H1 (cell line): ENCODE measurements at regions not wholly inside any gene's neighbourhood (a gene's known extent, or its start where the extent isn't known, plus 50 kb on each side); places are given as distances from the start of the nearest gene placed in this dataset.

Source experiments
- CTCF ChIA-PET: fragments of 300-600 bp; sonication (Branson Sonifier 250); formaldehyde crosslinking; loops from one replicate; lab custom pipeline; 2021; ENCODE audit not compliant: partially characterized antibody; lab: Charles Lee
- POLR2A ChIA-PET: fragments of 300-600 bp; sonication (Branson Sonifier 250); formaldehyde crosslinking; loops from one replicate; lab custom pipeline; 2021; ENCODE audit warnings: inconsistent platforms; ENCODE audit not compliant: partially characterized antibody; lab: Charles Lee
- DNase-seq, 2 experiments: peaks; one replicate each; pipeline versions ENCODE4 v3.0.0 to v3.0.0-alpha.2; 2010 to 2022; ENCODE audit warnings: low spot score in 2 of 2, low read depth in 1 of 2, mixed read lengths in 1 of 2
- FAIRE-seq: peaks from 2 replicates; lab custom pipeline; 2011; peaks lifted over from hg19 to GRCh38; lab: Jason Lieb, UNC
- H2AFZ ChIP-seq: 2 replicates; pipeline ENCODE4 v1.8.1; 2012; ENCODE audit warnings: low read length, inconsistent platforms
- H2AK5ac ChIP-seq: 2 replicates; pipeline ENCODE4 v1.6.1; 2013; ENCODE audit warnings: low read depth, low read length
- H2BK120ac ChIP-seq: replicated peaks from 2 replicates; pipeline ENCODE3; 2013; ENCODE audit warnings: low read depth, low read length, inconsistent platforms
- H2BK12ac ChIP-seq: 2 replicates; pipeline ENCODE4 v1.6.1; 2013; ENCODE audit warnings: low read depth, low read length
- H2BK15ac ChIP-seq: 2 replicates; pipeline ENCODE4 v1.6.1; 2013; ENCODE audit warnings: low read length
- H2BK20ac ChIP-seq: 2 replicates; pipeline ENCODE4 v1.6.1; 2013; ENCODE audit warnings: low read length
- H2BK5ac ChIP-seq: 2 replicates; pipeline ENCODE4 v1.6.1; 2013; ENCODE audit warnings: low read depth, low read length
- H3K14ac ChIP-seq: 2 replicates; pipeline ENCODE4 v1.6.1; 2013; ENCODE audit warnings: inconsistent platforms; ENCODE audit not compliant: insufficient read length
- H3K18ac ChIP-seq: 2 replicates; pipeline ENCODE4 v1.6.1; 2013; ENCODE audit warnings: low read length; ENCODE audit errors: extremely low read depth
- H3K23ac ChIP-seq: 2 replicates; pipeline ENCODE4 v1.6.1; 2013; ENCODE audit warnings: inconsistent platforms; ENCODE audit not compliant: insufficient read length
- H3K23me2 ChIP-seq: 2 replicates; pipeline ENCODE4 v1.6.1; 2013; ENCODE audit warnings: low read depth, low read length
- H3K27ac ChIP-seq: 2 replicates; pipeline ENCODE4 v1.6.1; 2011; ENCODE audit warnings: low read depth, low read length, inconsistent platforms
- H3K27me3 ChIP-seq, 4 experiments: replicated peaks in 1 of 4; 1 replicate in 1 of 4; 2 replicates in 3 of 4; pipeline versions ENCODE4 v1.6.1 to v1.8.1; 2011 to 2013; ENCODE audit warnings: low read length in 3 of 4, mild to moderate bottlenecking in 3 of 4, inconsistent platforms in 2 of 4, mixed read lengths in 2 of 4, moderate library complexity in 1 of 4; ENCODE audit not compliant: control insufficient read depth in 3 of 4, insufficient read depth in 3 of 4; ENCODE audit errors: extremely low read depth in 1 of 4
- H3K36me3 ChIP-seq, 4 experiments: 2 replicates each; pipeline versions ENCODE4 v1.6.1 to v1.8.1; 2011 to 2013; ENCODE audit warnings: mild to moderate bottlenecking in 4 of 4, low read length in 3 of 4, moderate library complexity in 2 of 4, control low read depth in 1 of 4, inconsistent platforms in 1 of 4; ENCODE audit not compliant: insufficient read depth in 4 of 4, control insufficient read depth in 2 of 4
- H3K4ac ChIP-seq: replicated peaks from 2 replicates; pipeline ENCODE3; 2013; ENCODE audit warnings: low read length, low read depth, mixed read lengths, inconsistent platforms; ENCODE audit not compliant: insufficient read length
- H3K4me1 ChIP-seq, 4 experiments: replicated peaks in 1 of 4; 1 replicate in 1 of 4; 2 replicates in 3 of 4; pipeline versions ENCODE4 v1.6.1 to v1.8.1; 2011 to 2013; ENCODE audit warnings: low read length in 3 of 4, inconsistent platforms in 2 of 4, mixed read lengths in 1 of 4; ENCODE audit not compliant: insufficient read depth in 4 of 4, control insufficient read depth in 3 of 4
- H3K4me2 ChIP-seq, 2 experiments: 2 replicates each; pipeline versions ENCODE4 v1.6.1 to v1.8.1; 2011 to 2013; ENCODE audit warnings: low read depth in 2 of 2, low read length in 2 of 2, control low read depth in 1 of 2, inconsistent platforms in 1 of 2, mild to moderate bottlenecking in 1 of 2; ENCODE audit not compliant: insufficient read depth in 1 of 2
- H3K4me3 ChIP-seq, 4 experiments: fragments of 200-600, 300-600 bp in 1 of 4; sonication (generic), shearing (Covaris generic), sonication (Bioruptor Twin) in 1 of 4; 2 replicates each; pipeline versions ENCODE4 v1.5.1 to v1.8.1; 2011 to 2016; ENCODE audit warnings: low read length in 4 of 4, low read depth in 3 of 4, control low read depth in 2 of 4, inconsistent platforms in 2 of 4, mild to moderate bottlenecking in 2 of 4, mixed read lengths in 1 of 4, moderate library complexity in 1 of 4; ENCODE audit not compliant: insufficient read depth in 2 of 4; ENCODE audit errors: extremely low read depth in 1 of 4
- H3K56ac ChIP-seq: replicated peaks from 2 replicates; pipeline ENCODE3; 2013; ENCODE audit warnings: low read depth, mild to moderate bottlenecking, mixed read lengths, low read length, inconsistent platforms; ENCODE audit not compliant: insufficient read length
- H3K79me1 ChIP-seq: 2 replicates; pipeline ENCODE4 v1.6.1; 2013; ENCODE audit warnings: low read depth, low read length, control low read depth
- H3K79me2 ChIP-seq, 2 experiments: 2 replicates each; pipeline versions ENCODE4 v1.6.1 to v1.8.1; 2012 to 2013; ENCODE audit warnings: low read length in 2 of 2, mild to moderate bottlenecking in 2 of 2, inconsistent platforms in 1 of 2; ENCODE audit not compliant: insufficient read depth in 2 of 2, control insufficient read depth in 1 of 2
- H3K9ac ChIP-seq, 4 experiments: replicated peaks in 1 of 4; 1 replicate in 1 of 4; 2 replicates in 3 of 4; pipeline versions ENCODE4 v1.6.1 to v1.8.1; 2011 to 2013; ENCODE audit warnings: low read depth in 3 of 4, low read length in 3 of 4, control low read depth in 2 of 4, mild to moderate bottlenecking in 2 of 4, moderate library complexity in 2 of 4, inconsistent platforms in 1 of 4; ENCODE audit errors: extremely low read depth in 1 of 4
- H3K9me3 ChIP-seq, 2 experiments: 2 replicates each; pipeline versions ENCODE4 v1.6.1 to v1.8.1; 2012 to 2013; ENCODE audit warnings: mild to moderate bottlenecking in 2 of 2, moderate library complexity in 2 of 2, control low read depth in 1 of 2, inconsistent platforms in 1 of 2, low read depth in 1 of 2, low read length in 1 of 2, mixed read lengths in 1 of 2; ENCODE audit not compliant: insufficient read depth in 2 of 2
- H4K20me1 ChIP-seq, 2 experiments: replicated peaks in 1 of 2; 2 replicates each; pipeline versions ENCODE3 to v1.8.1; 2011 to 2013; ENCODE audit warnings: inconsistent platforms in 2 of 2, low read length in 2 of 2, mild to moderate bottlenecking in 1 of 2; ENCODE audit not compliant: insufficient read depth in 2 of 2, control insufficient read depth in 1 of 2
- H4K5ac ChIP-seq: 2 replicates; pipeline ENCODE4 v1.6.1; 2013; ENCODE audit warnings: low read length, low read depth, mixed read lengths, inconsistent platforms; ENCODE audit not compliant: insufficient read length
- H4K8ac ChIP-seq: 2 replicates; pipeline ENCODE4 v1.8.0; 2013; ENCODE audit warnings: mild to moderate bottlenecking, moderate library complexity, low read length, inconsistent platforms; ENCODE audit not compliant: insufficient read depth; ENCODE audit errors: extremely low read depth
- H4K91ac ChIP-seq: replicated peaks from 2 replicates; pipeline ENCODE3; 2013; ENCODE audit warnings: low read length, mixed read lengths, inconsistent platforms; ENCODE audit not compliant: insufficient read length
- BRCA1 ChIP-seq: IDR thresholded peaks from 2 replicates; pipeline ENCODE4 v1.6.1; 2012; ENCODE audit warnings: low read depth, low read length, improper control_type of control experiment
- CBX8 ChIP-seq: fragments of 300-800, 300-1000 bp; sonication (generic); IDR thresholded peaks from 2 replicates; pipeline ENCODE4 v1.7.1; 2016; ENCODE audit warnings: low read depth, low read length, borderline replicate concordance
- CHD2 ChIP-seq: IDR thresholded peaks from 2 replicates; pipeline ENCODE4 v1.6.1; 2012; ENCODE audit warnings: low read length, improper control_type of control experiment
- EP300 ChIP-seq, 2 experiments: IDR thresholded peaks; 1 replicate in 1 of 2; 2 replicates in 1 of 2; pipeline ENCODE4 v1.6.1; 2011 to 2012; ENCODE audit warnings: low read depth in 2 of 2, low read length in 2 of 2, mild to moderate bottlenecking in 2 of 2, borderline replicate concordance in 1 of 2, inconsistent platforms in 1 of 2, moderate library complexity in 1 of 2
- EZH2 ChIP-seq: fragments of 200-600 bp; sonication (generic); IDR thresholded peaks from 2 replicates; pipeline ENCODE4 v1.7.1; 2012; ENCODE audit warnings: low read depth, mild to moderate bottlenecking, moderate library complexity, low read length, inconsistent platforms; ENCODE audit not compliant: severe bottlenecking
- JUND ChIP-seq: IDR thresholded peaks from 2 replicates; pipeline ENCODE4 v1.6.1; 2011; ENCODE audit warnings: mild to moderate bottlenecking, improper control_type of control experiment, low read length
- NRF1 ChIP-seq: IDR thresholded peaks from 2 replicates; pipeline ENCODE4 v1.6.1; 2011; ENCODE audit warnings: mild to moderate bottlenecking, low read depth, low read length, improper control_type of control experiment
- PHF8 ChIP-seq: fragments of 200-600 bp; sonication (generic); conservative IDR thresholded peaks from 2 replicates; pipeline ENCODE4 v1.7.1; 2012; ENCODE audit warnings: low read depth, mild to moderate bottlenecking, inconsistent platforms, low read length, moderate library complexity
- POLR2AphosphoS5 ChIP-seq: IDR thresholded peaks from 2 replicates; pipeline ENCODE4 v1.6.1; 2011; ENCODE audit warnings: low read depth, low read length
- RFX5 ChIP-seq: IDR thresholded peaks from 2 replicates; pipeline ENCODE4 v1.6.1; 2011; ENCODE audit warnings: low read depth, low read length, improper control_type of control experiment, borderline replicate concordance
- RNF2 ChIP-seq: fragments of 200-900, 300-1000 bp; sonication (generic); IDR thresholded peaks from 2 replicates; pipeline ENCODE4 v1.7.1; 2016; ENCODE audit warnings: borderline replicate concordance, low read depth, mild to moderate bottlenecking, antibody characterized with exemption, low read length; ENCODE audit not compliant: poor library complexity, severe bottlenecking; ENCODE audit errors: missing control alignments
- WGBS, 2 experiments: shearing (Covaris generic) in 1 of 2; methylation state at CpG; one replicate each; pipeline versions ENCODE4 v1.1.6 to v1.1.7; 2013 to 2015; ENCODE audit warnings: low lambda C conversion rate in 2 of 2, mixed read lengths in 2 of 2, inconsistent platforms in 1 of 2, low coverage in 1 of 2, missing lambda C conversion rate in 1 of 2; ENCODE audit not compliant: insufficient replicate concordance in 2 of 2, insufficient coverage in 1 of 2, insufficient read length in 1 of 2; ENCODE audit errors: extremely low coverage in 1 of 2, missing lambda C conversion rate in 1 of 2; 5-methylcytosine and 5-hydroxymethylcytosine counted together

GRCh38 chr16:55942821-55943220 is 67.6 kb upstream of the CES5A start:
- Histone ChIP-seq H4K91ac (no peak overlapping the region), H3K4me3 (no peak overlapping the region), H3K9me3 (no peaks in the 10 kb centered on the region), H3K14ac (no peak overlapping the region), H3K23ac (no peak overlapping the region), H3K27ac (no peak overlapping the region), H3K18ac (no peak overlapping the region), H4K8ac (no peak overlapping the region), H2AK5ac (no peak overlapping the region), H3K79me2 (no peaks in the 10 kb centered on the region), H3K4ac (no peak overlapping the region), H3K79me1 (no peaks in the 10 kb centered on the region), H3K23me2 (no peaks in the 10 kb centered on the region), H2AFZ (no peak overlapping the region), H2BK120ac (no peak overlapping the region), H3K27me3 (no peaks in the 10 kb centered on the region), H4K20me1 (no peaks in the 10 kb centered on the region), H3K36me3 (no peaks in the 10 kb centered on the region), H2BK15ac (no peak overlapping the region), H3K56ac (no peak overlapping the region), H3K4me1 (0 out of 7 replicates have a peak, but pooled peaks cover 0 to 2% (median 0%) of the 10 kb centered on the region in 4 experiments), H4K5ac (no peak overlapping the region), H3K9ac (no peak overlapping the region), H3K4me2 (no peak overlapping the region), H2BK20ac (no peak overlapping the region), H2BK12ac (no peak overlapping the region), H2BK5ac (no peak overlapping the region)
- CTCF ChIA-PET = interaction anchor here (0.7 to 5.3 kb wide), 19 partner anchors 12 to 414 kb away, joined by 3 to 47 read pairs (median 4); partner anchors contain the start of gene CES5A
- WGBS, 2 experiments = 92% methylated on average over 3 of the region's 3 CpGs; no CpG with 5 or more reads in 1 of the 2 experiments
- TF ChIP-seq EP300 (IDR thresholded peaks at IDR 0.05; ENCODE audit: borderline replicate concordance in 1 of 2, low read depth in 2 of 2, low read length in 2 of 2) (no peak), CBX8 (no peak), JUND (no peak), BRCA1 (no peak), NRF1 (no peak), POLR2AphosphoS5 (no peak), RFX5 (no peak), EZH2 (no peak), CHD2 (no peak), PHF8 (no peak), RNF2 (no peak)
- no peak for FAIRE-seq
- DNase-seq = no peak
- POLR2A ChIA-PET = no interaction called here
